ENCODE measurements at regions not wholly inside any gene's neighbourhood (a gene's known extent, or its start where the extent isn't known, plus 50 kb on each side); places are given as distances from the start of the nearest gene placed in this dataset.

DNA sequence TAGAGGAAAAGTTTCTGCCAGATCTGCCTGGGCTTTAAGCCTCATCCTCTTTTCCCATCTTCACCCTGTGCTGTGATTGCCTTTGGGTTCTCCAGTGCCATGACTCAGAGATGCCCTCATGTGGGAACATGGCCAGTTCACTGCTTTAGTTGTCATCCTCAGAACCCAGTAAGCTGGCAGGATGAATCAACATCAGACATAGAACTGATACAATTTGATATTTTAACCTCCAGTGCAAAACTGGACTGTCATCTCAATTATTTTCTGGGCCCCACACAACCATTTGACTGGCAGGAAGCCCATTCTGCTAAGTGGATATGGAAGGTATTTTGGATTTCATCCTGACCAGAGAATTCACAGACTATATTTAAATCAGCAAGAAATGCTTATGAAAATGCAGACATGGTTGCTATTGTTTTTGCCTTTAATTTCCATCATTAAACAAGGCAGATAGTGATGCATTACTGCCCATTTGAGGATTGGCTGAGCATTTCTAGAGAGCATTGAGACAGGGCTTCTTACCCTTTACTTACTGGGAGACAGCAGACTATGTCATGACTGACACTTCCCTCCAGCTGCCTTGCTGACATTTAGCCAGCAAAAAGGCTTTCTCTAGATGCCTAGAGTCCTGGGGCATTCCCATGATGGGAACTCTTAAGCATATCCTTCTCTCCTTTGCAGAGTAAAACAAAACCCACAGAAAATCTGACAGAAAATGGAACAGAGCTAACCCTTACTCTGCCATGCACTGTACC is 327.1 kb upstream of the MTNR1B start:
- TF ChIP-seq, protein P1, sequence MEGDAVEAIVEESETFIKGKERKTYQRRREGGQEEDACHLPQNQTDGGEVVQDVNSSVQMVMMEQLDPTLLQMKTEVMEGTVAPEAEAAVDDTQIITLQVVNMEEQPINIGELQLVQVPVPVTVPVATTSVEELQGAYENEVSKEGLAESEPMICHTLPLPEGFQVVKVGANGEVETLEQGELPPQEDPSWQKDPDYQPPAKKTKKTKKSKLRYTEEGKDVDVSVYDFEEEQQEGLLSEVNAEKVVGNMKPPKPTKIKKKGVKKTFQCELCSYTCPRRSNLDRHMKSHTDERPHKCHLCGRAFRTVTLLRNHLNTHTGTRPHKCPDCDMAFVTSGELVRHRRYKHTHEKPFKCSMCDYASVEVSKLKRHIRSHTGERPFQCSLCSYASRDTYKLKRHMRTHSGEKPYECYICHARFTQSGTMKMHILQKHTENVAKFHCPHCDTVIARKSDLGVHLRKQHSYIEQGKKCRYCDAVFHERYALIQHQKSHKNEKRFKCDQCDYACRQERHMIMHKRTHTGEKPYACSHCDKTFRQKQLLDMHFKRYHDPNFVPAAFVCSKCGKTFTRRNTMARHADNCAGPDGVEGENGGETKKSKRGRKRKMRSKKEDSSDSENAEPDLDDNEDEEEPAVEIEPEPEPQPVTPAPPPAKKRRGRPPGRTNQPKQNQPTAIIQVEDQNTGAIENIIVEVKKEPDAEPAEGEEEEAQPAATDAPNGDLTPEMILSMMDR (IDR thresholded peaks at IDR 0.05; ENCODE audit: low read depth, low read length, missing input control): no peak
- TF ChIP-seq, protein P2, sequence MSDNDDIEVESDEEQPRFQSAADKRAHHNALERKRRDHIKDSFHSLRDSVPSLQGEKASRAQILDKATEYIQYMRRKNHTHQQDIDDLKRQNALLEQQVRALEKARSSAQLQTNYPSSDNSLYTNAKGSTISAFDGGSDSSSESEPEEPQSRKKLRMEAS (IDR thresholded peaks at IDR 0.05): no peak
- TF ChIP-seq NR2F2 (IDR thresholded peaks at IDR 0.05) (no peak), JUND (IDR thresholded peaks at IDR 0.05) (no peak), RAD21 (IDR thresholded peaks at IDR 0.05) (no peak), YY1 (IDR thresholded peaks at IDR 0.05) (no peak), FOXA1 (IDR thresholded peaks at IDR 0.05) (no peak), HNF4G (IDR thresholded peaks at IDR 0.05) (no peak), EGR1 (IDR thresholded peaks at IDR 0.05; ENCODE audit: low read depth in 2 of 2) (no peak), FOXA2 (IDR thresholded peaks at IDR 0.05) (no peak)
- TF ChIP-seq, protein P3, sequence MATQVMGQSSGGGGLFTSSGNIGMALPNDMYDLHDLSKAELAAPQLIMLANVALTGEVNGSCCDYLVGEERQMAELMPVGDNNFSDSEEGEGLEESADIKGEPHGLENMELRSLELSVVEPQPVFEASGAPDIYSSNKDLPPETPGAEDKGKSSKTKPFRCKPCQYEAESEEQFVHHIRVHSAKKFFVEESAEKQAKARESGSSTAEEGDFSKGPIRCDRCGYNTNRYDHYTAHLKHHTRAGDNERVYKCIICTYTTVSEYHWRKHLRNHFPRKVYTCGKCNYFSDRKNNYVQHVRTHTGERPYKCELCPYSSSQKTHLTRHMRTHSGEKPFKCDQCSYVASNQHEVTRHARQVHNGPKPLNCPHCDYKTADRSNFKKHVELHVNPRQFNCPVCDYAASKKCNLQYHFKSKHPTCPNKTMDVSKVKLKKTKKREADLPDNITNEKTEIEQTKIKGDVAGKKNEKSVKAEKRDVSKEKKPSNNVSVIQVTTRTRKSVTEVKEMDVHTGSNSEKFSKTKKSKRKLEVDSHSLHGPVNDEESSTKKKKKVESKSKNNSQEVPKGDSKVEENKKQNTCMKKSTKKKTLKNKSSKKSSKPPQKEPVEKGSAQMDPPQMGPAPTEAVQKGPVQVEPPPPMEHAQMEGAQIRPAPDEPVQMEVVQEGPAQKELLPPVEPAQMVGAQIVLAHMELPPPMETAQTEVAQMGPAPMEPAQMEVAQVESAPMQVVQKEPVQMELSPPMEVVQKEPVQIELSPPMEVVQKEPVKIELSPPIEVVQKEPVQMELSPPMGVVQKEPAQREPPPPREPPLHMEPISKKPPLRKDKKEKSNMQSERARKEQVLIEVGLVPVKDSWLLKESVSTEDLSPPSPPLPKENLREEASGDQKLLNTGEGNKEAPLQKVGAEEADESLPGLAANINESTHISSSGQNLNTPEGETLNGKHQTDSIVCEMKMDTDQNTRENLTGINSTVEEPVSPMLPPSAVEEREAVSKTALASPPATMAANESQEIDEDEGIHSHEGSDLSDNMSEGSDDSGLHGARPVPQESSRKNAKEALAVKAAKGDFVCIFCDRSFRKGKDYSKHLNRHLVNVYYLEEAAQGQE (IDR thresholded peaks at IDR 0.05): no peak

All from liver (tissue), 3 donors.